H9 (cell line): ENCODE measurements at regions not wholly inside any gene's neighbourhood (a gene's known extent, or its start where the extent isn't known, plus 50 kb on each side); places are given as distances from the start of the nearest gene placed in this dataset.

Experiments used
- DNase-seq: peaks from one replicate; pipeline ENCODE4 v3.0.0-alpha.2; 2017
- H2AFZ ChIP-seq: one replicate; pipeline ENCODE4 v1.6.1; 2013; ENCODE audit warnings: mild to moderate bottlenecking, low read length, control low read depth, moderate library complexity
- H2AK5ac ChIP-seq: 2 replicates; pipeline ENCODE4 v1.6.1; 2013; ENCODE audit warnings: low read length, control low read depth, mixed read lengths; ENCODE audit not compliant: insufficient read length
- H2BK120ac ChIP-seq: one replicate; pipeline ENCODE4 v1.6.1; 2013; ENCODE audit warnings: low read depth, mild to moderate bottlenecking, low read length, control low read depth, inconsistent platforms; ENCODE audit not compliant: poor library complexity, severe bottlenecking
- H2BK12ac ChIP-seq: 2 replicates; pipeline ENCODE4 v1.6.1; 2013; ENCODE audit warnings: low read length, control low read depth, mixed read lengths, low read depth; ENCODE audit not compliant: insufficient read length
- H2BK15ac ChIP-seq: 2 replicates; pipeline ENCODE4 v1.6.1; 2013; ENCODE audit warnings: low read depth, low read length, control low read depth
- H2BK20ac ChIP-seq: one replicate; pipeline ENCODE4 v1.6.1; 2013; ENCODE audit warnings: low read depth, mild to moderate bottlenecking, low read length, control low read depth, inconsistent platforms; ENCODE audit not compliant: poor library complexity, severe bottlenecking
- H2BK5ac ChIP-seq: 2 replicates; pipeline ENCODE4 v1.6.1; 2013; ENCODE audit warnings: low read length, control low read depth, mixed read lengths; ENCODE audit not compliant: insufficient read length
- H3K14ac ChIP-seq: 2 replicates; pipeline ENCODE4 v1.6.1; 2013; ENCODE audit warnings: low read length, control low read depth; ENCODE audit not compliant: insufficient read depth
- H3K18ac ChIP-seq: 2 replicates; pipeline ENCODE4 v1.6.1; 2013; ENCODE audit warnings: low read depth, mild to moderate bottlenecking, mixed read lengths, low read length, control low read depth; ENCODE audit not compliant: insufficient read length
- H3K23ac ChIP-seq: 2 replicates; pipeline ENCODE4 v1.6.1; 2013; ENCODE audit warnings: low read length, control low read depth, mixed read lengths, low read depth; ENCODE audit not compliant: insufficient read length
- H3K23me2 ChIP-seq: 2 replicates; pipeline ENCODE4 v1.6.1; 2013; ENCODE audit warnings: low read depth, mild to moderate bottlenecking, mixed read lengths, low read length, control low read depth; ENCODE audit not compliant: insufficient read length, poor library complexity, severe bottlenecking
- H3K27ac ChIP-seq: 2 replicates; pipeline ENCODE4 v1.5.1; 2013; ENCODE audit warnings: low read length, control low read depth, mixed read lengths, low read depth; ENCODE audit not compliant: insufficient read length
- H3K27me3 ChIP-seq: 2 replicates; pipeline ENCODE4 v1.6.1; 2013; ENCODE audit warnings: low read length, control low read depth, inconsistent platforms; ENCODE audit not compliant: insufficient read depth
- H3K4ac ChIP-seq: 2 replicates; pipeline ENCODE4 v1.6.1; 2013; ENCODE audit warnings: low read depth, mild to moderate bottlenecking, control low read depth, inconsistent platforms, low read length, moderate library complexity
- H3K4me1 ChIP-seq: 2 replicates; pipeline ENCODE4 v1.6.1; 2013; ENCODE audit warnings: low read length, control low read depth, inconsistent platforms; ENCODE audit not compliant: insufficient read depth
- H3K4me2 ChIP-seq: 2 replicates; pipeline ENCODE4 v1.6.1; 2013; ENCODE audit warnings: low read length, control low read depth, mixed read lengths; ENCODE audit not compliant: insufficient read length, insufficient read depth
- H3K56ac ChIP-seq: 2 replicates; pipeline ENCODE4 v1.6.1; 2013; ENCODE audit warnings: low read depth, mild to moderate bottlenecking, mixed read lengths, low read length, control low read depth; ENCODE audit not compliant: insufficient read length
- H3K79me1 ChIP-seq: 2 replicates; pipeline ENCODE4 v1.6.1; 2013; ENCODE audit warnings: low read depth, mild to moderate bottlenecking, moderate library complexity, low read length, control low read depth, inconsistent platforms; ENCODE audit not compliant: insufficient read depth, poor library complexity, severe bottlenecking
- H3K79me2 ChIP-seq: 2 replicates; pipeline ENCODE4 v1.6.1; 2013; ENCODE audit warnings: low read length, control low read depth, inconsistent platforms; ENCODE audit not compliant: insufficient read depth
- H3K9ac ChIP-seq: 2 replicates; pipeline ENCODE4 v1.6.1; 2013; ENCODE audit warnings: low read length, control low read depth, mixed read lengths; ENCODE audit not compliant: insufficient read length; ENCODE audit errors: extremely low read depth
- H3K9me3 ChIP-seq: one replicate; pipeline ENCODE4 v1.6.1; 2013; ENCODE audit warnings: low read depth, low read length, inconsistent platforms; ENCODE audit not compliant: control insufficient read depth
- H3T11ph ChIP-seq: one replicate; pipeline ENCODE4 v1.6.1; 2013; ENCODE audit warnings: mild to moderate bottlenecking, low read length, control low read depth, inconsistent platforms
- H4K20me1 ChIP-seq: one replicate; pipeline ENCODE4 v1.6.1; 2013; ENCODE audit not compliant: control insufficient read depth, insufficient read length, insufficient read depth
- H4K5ac ChIP-seq: 2 replicates; pipeline ENCODE4 v1.6.1; 2013; ENCODE audit warnings: low read depth, mild to moderate bottlenecking, mixed read lengths, low read length, control low read depth; ENCODE audit not compliant: insufficient read length
- H4K8ac ChIP-seq: replicated peaks from 2 replicates; pipeline ENCODE4 v1.6.1; 2013; ENCODE audit warnings: low read length, control low read depth, mixed read lengths, low read depth; ENCODE audit not compliant: insufficient read length
- H4K91ac ChIP-seq: 2 replicates; pipeline ENCODE4 v1.6.1; 2013; ENCODE audit warnings: low read depth, mild to moderate bottlenecking, moderate library complexity, mixed read lengths, low read length, control low read depth; ENCODE audit not compliant: insufficient read length
- H3K27ac Mint-ChIP-seq, 3 experiments: 2 replicates in 2 of 3; 3 replicates in 1 of 3; pipeline ENCODE4 v1.8.0; 2020 to 2021; ENCODE audit warnings: mixed read lengths in 3 of 3, mild to moderate bottlenecking in 1 of 3, moderate library complexity in 1 of 3
- H3K27me3 Mint-ChIP-seq: 2 replicates; pipeline ENCODE4 v1.8.0; 2021; ENCODE audit warnings: low read depth, mild to moderate bottlenecking, moderate library complexity, mixed read lengths
- H3K36me3 Mint-ChIP-seq, 3 experiments: 2 replicates in 2 of 3; 3 replicates in 1 of 3; pipeline ENCODE4 v1.8.0; 2020 to 2021; ENCODE audit warnings: low read depth in 3 of 3, mixed read lengths in 3 of 3; ENCODE audit not compliant: insufficient read depth in 1 of 3
- H3K4me1 Mint-ChIP-seq, 2 experiments: 2 replicates each; pipeline ENCODE4 v1.8.0; 2020; ENCODE audit warnings: mixed read lengths in 2 of 2
- H3K4me3 Mint-ChIP-seq, 2 experiments: 2 replicates in 1 of 2; 3 replicates in 1 of 2; pipeline ENCODE4 v1.8.0; 2020 to 2021; ENCODE audit warnings: mild to moderate bottlenecking in 2 of 2, mixed read lengths in 2 of 2, moderate library complexity in 1 of 2
- H3K9me3 Mint-ChIP-seq, 2 experiments: 2 replicates in 1 of 2; 3 replicates in 1 of 2; pipeline ENCODE4 v1.8.0; 2020; ENCODE audit warnings: mild to moderate bottlenecking in 2 of 2, mixed read lengths in 2 of 2, moderate library complexity in 1 of 2
- CTCF ChIP-seq: fragments of 200-600 bp; sonication (generic); conservative IDR thresholded peaks from 3 replicates; pipeline ENCODE4 v1.8.0; 2021; ENCODE audit warnings: antibody characterized with exemption, mild to moderate bottlenecking
- WGBS: extraction: QIAGEN DNeasy Blood & Tissue Kit; methylation state at CpG from one replicate; pipeline ENCODE4 v1.1.7; 2013; ENCODE audit warnings: missing lambda C conversion rate, low lambda C conversion rate, mixed read lengths; ENCODE audit not compliant: insufficient read length; ENCODE audit errors: extremely low coverage; 5-methylcytosine and 5-hydroxymethylcytosine counted together

GRCh38 chr22:25488244-25489020 lies 76.0 kb upstream of the GRK3 start:
- Histone ChIP-seq H3K14ac (no peak overlapping the region), H3K4me2 (no peak overlapping the region), H3K9me3 (no peaks in the 10 kb centered on the region), H2BK120ac (no peak overlapping the region), H4K8ac (no peak overlapping the region), H3K4me1 (no peaks in the 10 kb centered on the region), H3K18ac (no peak overlapping the region), H2BK12ac (no peak overlapping the region), H3K23me2 (no peaks in the 10 kb centered on the region), H3T11ph (no peak overlapping the region), H2BK20ac (no peak overlapping the region), H3K23ac (no peak overlapping the region), H3K79me2 (no peaks in the 10 kb centered on the region), H3K79me1 (no peaks in the 10 kb centered on the region), H2AK5ac (no peak overlapping the region), H2BK15ac (no peak overlapping the region), H4K91ac (no peak overlapping the region), H3K9ac (no peak overlapping the region), H3K27me3 (no peaks in the 10 kb centered on the region), H3K27ac (no peak overlapping the region), H3K4ac (no peak overlapping the region), H4K5ac (no peak overlapping the region), H4K20me1 (no peaks in the 10 kb centered on the region), H2BK5ac (no peak overlapping the region), H3K56ac (no peak overlapping the region), H2AFZ (no peak overlapping the region)
- Mint-ChIP-seq H3K9me3 (no peaks in the 10 kb centered on the region), H3K4me3 (no peak overlapping the region), H3K4me1 (peaks cover 0 to 2% of the 10 kb centered on the region in 2 experiments; a peak in 1 of 4 replicates), H3K27me3 (no peaks in the 10 kb centered on the region), H3K36me3 (peaks cover 6 to 37% (median 21%) of the 10 kb centered on the region in 3 experiments; a peak in 6 of 7 replicates), H3K27ac (no peak overlapping the region)
- no peak for DNase-seq
- no CpG with 5 or more reads among the region's 3 CpGs for WGBS
- TF ChIP-seq CTCF: no peak
